HFF-Myc (cell line): ENCODE measurements at regions not wholly inside any gene's neighbourhood (a gene's known extent, or its start where the extent isn't known, plus 50 kb on each side); places are given as distances from the start of the nearest gene placed in this dataset.
"Not testable (repeated sequence)": the region's sequence is repeated elsewhere in the genome, so short reads cannot be mapped to it uniquely, and the experiment has no call there.

Source experiments
- DNase-seq: peaks from one replicate; pipeline ENCODE4 v3.0.0-alpha.2; 2011; ENCODE audit warnings: low read depth; ENCODE audit errors: extremely low read depth
- H3K4me3 ChIP-seq: replicated peaks from 2 replicates; pipeline ENCODE4 v1.5.1; 2011; ENCODE audit warnings: low read depth, mild to moderate bottlenecking, control low read depth, low read length
- CTCF ChIP-seq: IDR thresholded peaks from 2 replicates; pipeline ENCODE4 v1.5.1; 2012; ENCODE audit warnings: mild to moderate bottlenecking, low read depth, low read length, control low read depth; ENCODE audit errors: missing control alignments

GRCh38 chr5:72637058-72637457 is 129.8 kb upstream of the ZNF366 start:
- TF ChIP-seq CTCF, result no peak
- DNase-seq, result no peak
- H3K4me3 ChIP-seq, result no peak overlapping the region

- not testable (repeated sequence) for DNase-seq, H3K4me3 ChIP-seq
Measured at GRCh38 chr5:72636565-72636964, 129.4 kb upstream of the ZNF366 start.

- TF ChIP-seq CTCF, result no peak
- no peak overlapping the region for H3K4me3 ChIP-seq
- DNase-seq, result no peak
Measured at GRCh38 chr5:72634444-72634843, 127.2 kb upstream of the ZNF366 start.

- DNase-seq, result peak; percentile 48
- no peak for TF ChIP-seq CTCF
- H3K4me3 ChIP-seq, result no peak overlapping the region
Measured at GRCh38 chr5:72633649-72634048, 126.4 kb upstream of the ZNF366 start.

GRCh38 chr5:72633041-72633445 is 125.8 kb upstream of the ZNF366 start:
- no peak for DNase-seq
- no peak for TF ChIP-seq CTCF
- no peak overlapping the region for H3K4me3 ChIP-seq

- TF ChIP-seq CTCF, result no peak
- DNase-seq, result no peak
- H3K4me3 ChIP-seq, result no peak overlapping the region
Measured at GRCh38 chr5:72630721-72631120, 123.5 kb upstream of the ZNF366 start.

GRCh38 chr5:72630081-72630480 is 122.9 kb upstream of the ZNF366 start:
- TF ChIP-seq CTCF, result no peak
- no peak for DNase-seq
- no peak overlapping the region for H3K4me3 ChIP-seq
